ENCODE measurements at regions not wholly inside any gene's neighbourhood (a gene's known extent, or its start where the extent isn't known, plus 50 kb on each side); places are given as distances from the start of the nearest gene placed in this dataset.

- TF ChIP-seq POLR2A (IDR thresholded peaks at IDR 0.05): no peak
- TF ChIP-seq CTCF (IDR thresholded peaks at IDR 0.05): no peak
Measured at GRCh38 chr9:30293231-30293630, 2091.2 kb upstream of the ACO1 start.

Data from sigmoid colon (tissue), 3 donors.